ENCODE measurements at regions not wholly inside any gene's neighbourhood (a gene's known extent, or its start where the extent isn't known, plus 50 kb on each side); places are given as distances from the start of the nearest gene placed in this dataset.
A peak's percentile ranks its signal among the peaks of the same experiment; 100 is the strongest.

DNA sequence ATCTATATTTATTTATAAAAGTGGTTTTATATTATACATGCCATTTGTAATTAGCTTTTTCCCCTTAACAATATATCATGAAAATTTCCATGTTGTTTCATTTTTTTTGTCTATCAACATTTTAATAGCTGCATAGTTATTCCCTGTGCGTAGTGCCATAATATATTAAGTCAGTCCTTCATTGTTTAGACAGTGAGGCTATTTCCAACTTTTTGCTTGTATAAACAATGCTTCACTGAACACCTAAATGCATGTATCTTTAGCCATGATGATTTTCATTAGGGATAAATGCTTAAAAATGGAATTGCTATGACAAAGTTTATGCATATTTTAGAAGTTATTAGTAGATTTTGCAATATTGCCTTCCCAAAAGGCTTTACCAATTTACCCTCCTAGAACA, 80.7 kb upstream of the STC2 start:
- H3K4me3 ChIP-seq (ENCODE audit: control insufficient read depth, low read depth, low read length): no peak overlapping the region
- DNase-seq (ENCODE audit: low read depth): no peak
- TF ChIP-seq, protein P1, sequence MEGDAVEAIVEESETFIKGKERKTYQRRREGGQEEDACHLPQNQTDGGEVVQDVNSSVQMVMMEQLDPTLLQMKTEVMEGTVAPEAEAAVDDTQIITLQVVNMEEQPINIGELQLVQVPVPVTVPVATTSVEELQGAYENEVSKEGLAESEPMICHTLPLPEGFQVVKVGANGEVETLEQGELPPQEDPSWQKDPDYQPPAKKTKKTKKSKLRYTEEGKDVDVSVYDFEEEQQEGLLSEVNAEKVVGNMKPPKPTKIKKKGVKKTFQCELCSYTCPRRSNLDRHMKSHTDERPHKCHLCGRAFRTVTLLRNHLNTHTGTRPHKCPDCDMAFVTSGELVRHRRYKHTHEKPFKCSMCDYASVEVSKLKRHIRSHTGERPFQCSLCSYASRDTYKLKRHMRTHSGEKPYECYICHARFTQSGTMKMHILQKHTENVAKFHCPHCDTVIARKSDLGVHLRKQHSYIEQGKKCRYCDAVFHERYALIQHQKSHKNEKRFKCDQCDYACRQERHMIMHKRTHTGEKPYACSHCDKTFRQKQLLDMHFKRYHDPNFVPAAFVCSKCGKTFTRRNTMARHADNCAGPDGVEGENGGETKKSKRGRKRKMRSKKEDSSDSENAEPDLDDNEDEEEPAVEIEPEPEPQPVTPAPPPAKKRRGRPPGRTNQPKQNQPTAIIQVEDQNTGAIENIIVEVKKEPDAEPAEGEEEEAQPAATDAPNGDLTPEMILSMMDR (IDR thresholded peaks at IDR 0.05; ENCODE audit: control insufficient read depth, insufficient read depth, low read depth, low read length, missing control alignments): no peak

DNA sequence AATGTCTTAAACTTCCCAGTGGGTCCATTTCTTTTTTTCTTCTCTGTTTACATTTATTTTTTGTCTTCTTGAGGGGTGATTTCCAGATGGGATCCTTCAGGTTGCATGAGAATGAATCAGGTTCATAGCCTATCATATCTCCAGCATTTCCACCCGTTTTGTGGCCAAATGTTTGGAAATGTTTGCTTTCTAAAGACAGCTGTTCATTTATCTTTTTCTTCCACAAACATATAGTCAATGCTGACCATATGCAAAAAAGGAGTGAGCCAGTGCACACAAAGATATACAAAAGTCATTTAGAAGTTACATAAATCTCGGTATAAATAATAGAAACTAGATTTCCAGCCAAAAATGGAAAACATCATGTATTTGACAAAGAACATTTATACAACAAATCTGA, 71.6 kb upstream of the STC2 start:
- H3K4me3 ChIP-seq (ENCODE audit: control insufficient read depth, low read depth, low read length): no peak overlapping the region
- DNase-seq (ENCODE audit: low read depth): no peak

DNA sequence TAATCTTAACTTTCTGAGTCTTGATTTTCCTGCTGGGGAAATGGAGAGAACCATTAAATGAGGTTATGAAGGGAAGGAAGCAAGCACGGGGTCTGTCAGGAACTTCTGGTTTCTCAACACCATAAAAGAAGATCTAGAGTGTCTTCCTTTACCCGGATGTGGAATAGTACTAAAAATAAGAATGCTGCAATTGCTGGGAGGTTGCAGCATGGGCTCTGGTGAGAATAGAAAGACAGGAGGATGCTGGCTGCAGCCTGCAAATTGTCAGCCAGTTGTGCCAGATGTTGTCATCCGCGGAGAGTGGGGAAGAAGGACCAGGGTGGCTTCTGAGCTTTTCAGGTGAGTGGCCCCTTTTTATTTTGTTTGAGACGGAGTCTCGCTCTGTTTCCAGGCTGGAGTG, 69.3 kb upstream of the STC2 start:
- H3K4me3 ChIP-seq (ENCODE audit: control insufficient read depth, low read depth, low read length): no peak overlapping the region
- no peak for DNase-seq (ENCODE audit: low read depth)
- TF ChIP-seq, protein P1 (IDR thresholded peaks at IDR 0.05; ENCODE audit: control insufficient read depth, insufficient read depth, low read depth, low read length, missing control alignments): no peak

More for the DNA sequence above, 71.6 kb upstream of the STC2 start:
- TF ChIP-seq, protein P1 (IDR thresholded peaks at IDR 0.05; ENCODE audit: control insufficient read depth, insufficient read depth, low read depth, low read length, missing control alignments): no peak

DNA sequence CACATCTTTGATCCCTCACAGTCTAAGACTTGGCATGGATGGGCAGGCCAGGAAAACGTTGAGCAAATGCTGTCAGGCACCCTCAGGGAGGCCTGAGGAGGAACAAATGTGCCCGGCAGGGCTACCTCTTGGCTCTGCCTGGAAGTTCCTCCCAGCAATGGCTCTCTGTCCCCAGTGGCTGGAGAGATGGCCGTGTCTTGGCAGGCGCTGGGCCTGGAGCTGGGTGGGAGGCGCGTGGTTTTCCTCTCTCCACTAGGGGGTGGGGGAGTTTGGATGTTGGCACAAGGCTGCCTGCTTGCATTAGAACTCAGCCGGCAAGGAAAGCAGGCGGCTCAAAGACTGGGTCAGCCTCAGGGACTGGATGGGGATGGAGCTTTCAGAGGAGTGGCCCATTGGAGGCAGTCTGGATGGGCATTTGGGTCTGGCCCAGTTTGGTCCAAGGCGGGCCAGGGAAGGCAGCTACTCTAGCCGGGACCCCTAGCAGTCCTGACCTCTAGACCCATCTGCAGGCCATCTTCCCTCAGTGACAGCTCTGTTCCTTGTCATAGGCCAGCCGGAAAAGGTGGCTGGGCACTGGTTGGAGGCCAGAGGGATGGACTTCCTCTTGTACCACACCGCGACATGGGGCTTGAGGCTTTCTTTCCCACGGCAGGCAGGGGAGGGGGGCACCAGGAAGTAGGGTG, 68.2 kb upstream of the STC2 start:
- TF ChIP-seq, protein P1 (IDR thresholded peaks at IDR 0.05; ENCODE audit: control insufficient read depth, insufficient read depth, low read depth, low read length, missing control alignments): peak; percentile 16
- no peak for DNase-seq (ENCODE audit: low read depth)
- no peak overlapping the region for H3K4me3 ChIP-seq (ENCODE audit: control insufficient read depth, low read depth, low read length)

DNA sequence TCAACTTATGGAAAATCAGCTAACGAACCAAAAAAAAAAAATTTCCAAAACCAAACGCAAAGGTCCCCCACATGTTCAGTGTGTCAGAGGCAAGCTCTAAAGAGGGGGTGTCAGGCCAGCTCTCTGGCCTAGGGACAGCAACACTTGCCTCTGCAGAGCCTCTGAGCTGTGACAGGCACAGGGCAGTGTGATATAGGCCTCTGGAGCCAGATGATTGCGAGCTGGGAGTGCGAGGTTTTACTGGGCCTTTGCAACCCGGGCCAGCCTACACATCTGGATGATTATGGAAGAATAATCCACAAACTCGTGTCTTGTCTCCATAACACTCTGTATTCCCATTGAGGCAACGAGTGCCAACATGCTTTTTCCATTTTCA, 67.7 kb upstream of the STC2 start:
- no peak overlapping the region for H3K4me3 ChIP-seq (ENCODE audit: control insufficient read depth, low read depth, low read length)
- no peak for DNase-seq (ENCODE audit: low read depth)

DNA sequence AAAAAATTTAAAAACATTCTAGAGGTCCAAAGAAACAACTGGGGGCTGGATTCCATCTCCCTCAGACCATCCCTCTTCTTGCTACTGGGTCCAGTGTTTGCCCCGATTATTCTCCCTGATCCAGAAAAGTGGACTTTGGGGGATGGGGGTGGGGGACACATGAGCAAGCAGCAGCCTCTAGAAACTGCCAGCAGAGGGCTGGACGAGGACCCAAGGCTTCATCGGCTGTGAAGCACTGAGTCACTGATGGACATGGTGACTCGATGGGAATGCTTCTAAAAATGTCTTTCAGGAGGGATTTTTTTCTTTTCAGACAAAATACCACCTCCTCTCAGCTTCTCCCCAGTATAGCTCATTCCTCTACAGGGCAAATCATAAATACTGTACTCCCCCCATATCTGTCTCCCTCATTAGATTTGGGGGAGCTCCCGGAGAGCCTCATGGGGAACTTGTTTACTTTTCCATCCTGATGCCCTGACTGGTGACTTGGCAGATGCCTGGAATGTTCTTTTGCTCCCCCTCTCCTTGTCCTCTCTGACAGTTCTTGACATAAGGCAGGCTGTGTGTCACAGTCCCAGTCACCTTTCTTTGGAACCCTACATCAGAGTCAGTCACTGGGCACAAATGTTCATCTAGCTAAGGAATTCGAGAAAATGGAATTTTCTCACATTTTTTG, 67.2 kb upstream of the STC2 start:
- DNase-seq (ENCODE audit: low read depth): peak; percentile 33
- H3K4me3 ChIP-seq (ENCODE audit: control insufficient read depth, low read depth, low read length): no peak overlapping the region
- TF ChIP-seq, protein P1 (IDR thresholded peaks at IDR 0.05; ENCODE audit: control insufficient read depth, insufficient read depth, low read depth, low read length, missing control alignments): peak; percentile 73

More for the DNA sequence above, 67.7 kb upstream of the STC2 start:
- TF ChIP-seq, protein P1 (IDR thresholded peaks at IDR 0.05; ENCODE audit: control insufficient read depth, insufficient read depth, low read depth, low read length, missing control alignments): no peak
